ENCODE measurements at regions not wholly inside any gene's neighbourhood (a gene's known extent, or its start where the extent isn't known, plus 50 kb on each side); places are given as distances from the start of the nearest gene placed in this dataset.
"Not testable (repeated sequence)": the region's sequence is repeated elsewhere in the genome, so short reads cannot be mapped to it uniquely, and the experiment has no call there.

DNA sequence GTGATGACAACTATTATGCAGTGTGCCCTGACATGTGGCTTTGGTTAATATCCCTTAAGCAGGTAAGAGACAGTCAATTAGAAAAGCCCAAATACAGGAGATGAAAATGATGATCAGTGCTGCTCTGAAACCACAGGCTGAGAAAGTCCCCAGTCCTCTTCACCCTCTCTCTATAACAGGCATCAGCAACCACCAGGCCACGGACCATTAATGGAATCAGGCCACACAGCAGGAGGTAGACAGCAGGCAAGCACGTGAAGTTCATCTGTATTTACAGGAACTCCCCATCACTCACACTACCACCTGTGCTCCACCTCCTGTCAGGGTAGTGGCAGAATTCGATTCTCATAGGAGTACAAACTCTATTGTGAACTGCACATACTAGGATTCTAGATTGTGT, 591.6 kb upstream of the CYLC2 start (continued):
- TF ChIP-seq HNF4G (IDR thresholded peaks at IDR 0.05) (no peak), TAF1 (conservative IDR thresholded peaks at IDR 0.05) (no peak)

DNA sequence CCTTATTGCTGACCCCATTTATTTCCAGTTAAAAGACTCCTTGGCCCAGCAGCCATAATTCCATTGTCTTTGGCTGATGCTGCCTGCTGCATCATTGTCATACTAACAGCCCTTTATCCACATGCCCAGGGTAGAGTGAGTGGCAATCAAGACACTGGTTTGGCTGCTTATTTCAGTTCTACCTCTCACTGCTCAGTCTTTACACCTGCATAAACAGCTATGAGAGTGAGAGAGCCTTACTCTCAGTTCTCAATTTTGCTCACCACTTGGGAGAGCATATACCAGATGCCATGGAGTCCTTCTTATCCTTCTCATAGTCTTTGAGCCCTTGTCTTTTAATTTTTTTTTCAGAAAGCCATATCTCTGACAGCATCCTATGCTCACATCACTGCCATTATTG, 596.9 kb upstream of the CYLC2 start:
- H3K4me1 ChIP-seq (ENCODE audit: control insufficient read depth in 4 of 4, insufficient read depth in 4 of 4, low read length in 3 of 4) = no peaks in the 10 kb centered on the region
- no peak for DNase-seq (ENCODE audit: low spot score)
- no peaks in the 10 kb centered on the region for H3K36me3 ChIP-seq (ENCODE audit: control insufficient read depth in 4 of 4, insufficient read depth in 3 of 4, low read depth in 1 of 4, low read length in 3 of 4)
- TF ChIP-seq HNF4A (conservative IDR thresholded peaks at IDR 0.05) (no peak), NR2F2 (IDR thresholded peaks at IDR 0.05) (no peak)
- no peak overlapping the region for H3K4me3 ChIP-seq (ENCODE audit: low read depth in 1 of 3, low read length in 3 of 3)
- H3K27ac ChIP-seq (ENCODE audit: low read depth in 1 of 2, low read length in 2 of 2) = no peak overlapping the region
- H3K9ac ChIP-seq (ENCODE audit: low read depth in 1 of 2, low read length in 2 of 2) = no peak overlapping the region
- H3K9me3 ChIP-seq (ENCODE audit: control insufficient read depth in 4 of 4, low read length in 3 of 4) = no peaks in the 10 kb centered on the region
- no peaks in the 10 kb centered on the region for H3K27me3 ChIP-seq (ENCODE audit: control insufficient read depth in 4 of 4, insufficient read depth in 4 of 4, low read length in 3 of 4)

DNA sequence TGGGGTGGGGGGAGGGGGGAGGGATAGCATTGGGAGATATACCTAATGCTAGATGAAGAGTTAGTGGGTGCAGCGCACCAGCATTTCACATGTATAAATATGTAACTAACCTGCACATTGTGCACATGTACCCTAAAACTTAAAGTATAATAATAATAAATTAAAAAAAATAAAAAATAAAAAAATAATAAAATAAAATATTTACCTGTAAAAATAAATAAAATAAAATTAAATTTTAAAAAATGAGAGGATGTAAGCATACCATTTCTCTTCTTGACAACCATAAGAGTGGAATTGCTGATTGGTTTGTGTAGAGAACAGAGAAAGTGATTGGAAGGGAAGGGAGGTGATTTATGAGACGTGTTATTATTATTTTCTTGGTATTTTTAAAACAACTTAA, 609.5 kb upstream of the CYLC2 start:
- H3K27me3 ChIP-seq (ENCODE audit: control insufficient read depth in 4 of 4, insufficient read depth in 4 of 4, low read length in 3 of 4); H3K4me3 ChIP-seq (ENCODE audit: low read depth in 1 of 3, low read length in 3 of 3); H3K27ac ChIP-seq (ENCODE audit: low read depth in 1 of 2, low read length in 2 of 2); H3K36me3 ChIP-seq (ENCODE audit: control insufficient read depth in 4 of 4, insufficient read depth in 3 of 4, low read depth in 1 of 4, low read length in 3 of 4); H3K4me1 ChIP-seq (ENCODE audit: control insufficient read depth in 4 of 4, insufficient read depth in 4 of 4, low read length in 3 of 4); H3K9ac ChIP-seq (ENCODE audit: low read depth in 1 of 2, low read length in 2 of 2); DNase-seq (ENCODE audit: low spot score); H3K9me3 ChIP-seq (ENCODE audit: control insufficient read depth in 4 of 4, low read length in 3 of 4): not testable (repeated sequence)
- 91% methylated on average over 2 of the region's 2 CpGs for whole genome bisulfite sequencing

DNA sequence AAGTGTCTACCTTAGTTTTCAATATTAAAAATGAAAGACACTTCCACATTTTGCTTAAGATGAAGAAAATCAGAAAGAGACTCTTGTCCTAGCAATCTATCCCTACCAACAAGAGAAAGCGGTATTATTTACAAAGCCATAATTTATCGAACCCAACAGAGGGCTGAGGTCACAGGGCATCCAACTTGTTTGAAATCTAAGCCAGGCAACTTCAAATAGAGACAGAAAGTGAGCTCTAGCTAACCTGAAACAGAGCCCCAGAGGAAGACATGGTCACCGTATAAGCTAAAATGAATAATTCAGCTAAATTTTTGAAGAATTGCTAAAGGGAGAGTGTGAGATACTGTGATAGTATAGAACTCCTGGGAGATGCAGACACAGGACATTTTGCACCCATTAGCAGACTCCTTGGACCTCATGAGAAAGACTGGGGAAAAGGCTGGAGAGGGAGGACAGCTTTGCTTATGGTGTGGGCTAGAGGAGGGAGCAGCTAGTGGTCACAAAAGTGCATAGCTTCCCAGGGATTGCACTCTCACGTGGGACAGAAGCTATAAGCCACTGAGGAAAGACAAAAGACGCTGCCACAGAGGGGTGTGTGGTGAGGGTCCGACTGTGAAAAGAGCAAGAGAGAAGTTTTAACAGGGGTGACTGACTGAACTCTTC, 624.2 kb upstream of the GRIN3A start:
- Histone ChIP-seq H3K27me3 (ENCODE audit: control insufficient read depth in 4 of 4, insufficient read depth in 4 of 4, low read length in 3 of 4) (no peaks in the 10 kb centered on the region), H3K9ac (ENCODE audit: low read depth in 1 of 2, low read length in 2 of 2) (no peak overlapping the region), H3K9me3 (ENCODE audit: control insufficient read depth in 4 of 4, low read length in 3 of 4) (no peaks in the 10 kb centered on the region), H3K27ac (ENCODE audit: low read depth in 1 of 2, low read length in 2 of 2) (no peak overlapping the region), H3K36me3 (ENCODE audit: control insufficient read depth in 4 of 4, insufficient read depth in 3 of 4, low read depth in 1 of 4, low read length in 3 of 4) (no peaks in the 10 kb centered on the region), H3K4me1 (ENCODE audit: control insufficient read depth in 4 of 4, insufficient read depth in 4 of 4, low read length in 3 of 4) (peaks cover 0 to 10% (median 8%) of the 10 kb centered on the region in 4 donors), H3K4me3 (ENCODE audit: low read depth in 1 of 3, low read length in 3 of 3) (no peak overlapping the region)
- 31% methylated on average over 6 of the region's 6 CpGs for WGBS
- TF ChIP-seq SP1 (IDR thresholded peaks at IDR 0.05) (no peak), HNF4G (IDR thresholded peaks at IDR 0.05) (no peak), TAF1 (conservative IDR thresholded peaks at IDR 0.05) (no peak), HNF4A (conservative IDR thresholded peaks at IDR 0.05) (no peak), FOXA1 (IDR thresholded peaks at IDR 0.05) (no peak), NR2F2 (IDR thresholded peaks at IDR 0.05) (no peak), FOXA2 (IDR thresholded peaks at IDR 0.05) (no peak), YY1 (IDR thresholded peaks at IDR 0.05) (no peak), RAD21 (IDR thresholded peaks at IDR 0.05) (no peak), EGR1 (IDR thresholded peaks at IDR 0.05; ENCODE audit: low read depth in 2 of 2) (no peak), RXRA (IDR thresholded peaks at IDR 0.05) (no peak), GABPA (IDR thresholded peaks at IDR 0.05 in 1 of 2, conservative IDR thresholded peaks at IDR 0.05 in 1 of 2) (no peak), JUND (IDR thresholded peaks at IDR 0.05) (no peak)
- TF ChIP-seq, protein P1, sequence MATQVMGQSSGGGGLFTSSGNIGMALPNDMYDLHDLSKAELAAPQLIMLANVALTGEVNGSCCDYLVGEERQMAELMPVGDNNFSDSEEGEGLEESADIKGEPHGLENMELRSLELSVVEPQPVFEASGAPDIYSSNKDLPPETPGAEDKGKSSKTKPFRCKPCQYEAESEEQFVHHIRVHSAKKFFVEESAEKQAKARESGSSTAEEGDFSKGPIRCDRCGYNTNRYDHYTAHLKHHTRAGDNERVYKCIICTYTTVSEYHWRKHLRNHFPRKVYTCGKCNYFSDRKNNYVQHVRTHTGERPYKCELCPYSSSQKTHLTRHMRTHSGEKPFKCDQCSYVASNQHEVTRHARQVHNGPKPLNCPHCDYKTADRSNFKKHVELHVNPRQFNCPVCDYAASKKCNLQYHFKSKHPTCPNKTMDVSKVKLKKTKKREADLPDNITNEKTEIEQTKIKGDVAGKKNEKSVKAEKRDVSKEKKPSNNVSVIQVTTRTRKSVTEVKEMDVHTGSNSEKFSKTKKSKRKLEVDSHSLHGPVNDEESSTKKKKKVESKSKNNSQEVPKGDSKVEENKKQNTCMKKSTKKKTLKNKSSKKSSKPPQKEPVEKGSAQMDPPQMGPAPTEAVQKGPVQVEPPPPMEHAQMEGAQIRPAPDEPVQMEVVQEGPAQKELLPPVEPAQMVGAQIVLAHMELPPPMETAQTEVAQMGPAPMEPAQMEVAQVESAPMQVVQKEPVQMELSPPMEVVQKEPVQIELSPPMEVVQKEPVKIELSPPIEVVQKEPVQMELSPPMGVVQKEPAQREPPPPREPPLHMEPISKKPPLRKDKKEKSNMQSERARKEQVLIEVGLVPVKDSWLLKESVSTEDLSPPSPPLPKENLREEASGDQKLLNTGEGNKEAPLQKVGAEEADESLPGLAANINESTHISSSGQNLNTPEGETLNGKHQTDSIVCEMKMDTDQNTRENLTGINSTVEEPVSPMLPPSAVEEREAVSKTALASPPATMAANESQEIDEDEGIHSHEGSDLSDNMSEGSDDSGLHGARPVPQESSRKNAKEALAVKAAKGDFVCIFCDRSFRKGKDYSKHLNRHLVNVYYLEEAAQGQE (IDR thresholded peaks at IDR 0.05) = no peak
- TF ChIP-seq, protein P2, sequence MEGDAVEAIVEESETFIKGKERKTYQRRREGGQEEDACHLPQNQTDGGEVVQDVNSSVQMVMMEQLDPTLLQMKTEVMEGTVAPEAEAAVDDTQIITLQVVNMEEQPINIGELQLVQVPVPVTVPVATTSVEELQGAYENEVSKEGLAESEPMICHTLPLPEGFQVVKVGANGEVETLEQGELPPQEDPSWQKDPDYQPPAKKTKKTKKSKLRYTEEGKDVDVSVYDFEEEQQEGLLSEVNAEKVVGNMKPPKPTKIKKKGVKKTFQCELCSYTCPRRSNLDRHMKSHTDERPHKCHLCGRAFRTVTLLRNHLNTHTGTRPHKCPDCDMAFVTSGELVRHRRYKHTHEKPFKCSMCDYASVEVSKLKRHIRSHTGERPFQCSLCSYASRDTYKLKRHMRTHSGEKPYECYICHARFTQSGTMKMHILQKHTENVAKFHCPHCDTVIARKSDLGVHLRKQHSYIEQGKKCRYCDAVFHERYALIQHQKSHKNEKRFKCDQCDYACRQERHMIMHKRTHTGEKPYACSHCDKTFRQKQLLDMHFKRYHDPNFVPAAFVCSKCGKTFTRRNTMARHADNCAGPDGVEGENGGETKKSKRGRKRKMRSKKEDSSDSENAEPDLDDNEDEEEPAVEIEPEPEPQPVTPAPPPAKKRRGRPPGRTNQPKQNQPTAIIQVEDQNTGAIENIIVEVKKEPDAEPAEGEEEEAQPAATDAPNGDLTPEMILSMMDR (IDR thresholded peaks at IDR 0.05; ENCODE audit: low read depth, low read length, missing input control) = no peak
- TF ChIP-seq, protein P3, sequence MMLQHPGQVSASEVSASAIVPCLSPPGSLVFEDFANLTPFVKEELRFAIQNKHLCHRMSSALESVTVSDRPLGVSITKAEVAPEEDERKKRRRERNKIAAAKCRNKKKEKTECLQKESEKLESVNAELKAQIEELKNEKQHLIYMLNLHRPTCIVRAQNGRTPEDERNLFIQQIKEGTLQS (IDR thresholded peaks at IDR 0.05) = no peak
- TF ChIP-seq, protein P4, sequence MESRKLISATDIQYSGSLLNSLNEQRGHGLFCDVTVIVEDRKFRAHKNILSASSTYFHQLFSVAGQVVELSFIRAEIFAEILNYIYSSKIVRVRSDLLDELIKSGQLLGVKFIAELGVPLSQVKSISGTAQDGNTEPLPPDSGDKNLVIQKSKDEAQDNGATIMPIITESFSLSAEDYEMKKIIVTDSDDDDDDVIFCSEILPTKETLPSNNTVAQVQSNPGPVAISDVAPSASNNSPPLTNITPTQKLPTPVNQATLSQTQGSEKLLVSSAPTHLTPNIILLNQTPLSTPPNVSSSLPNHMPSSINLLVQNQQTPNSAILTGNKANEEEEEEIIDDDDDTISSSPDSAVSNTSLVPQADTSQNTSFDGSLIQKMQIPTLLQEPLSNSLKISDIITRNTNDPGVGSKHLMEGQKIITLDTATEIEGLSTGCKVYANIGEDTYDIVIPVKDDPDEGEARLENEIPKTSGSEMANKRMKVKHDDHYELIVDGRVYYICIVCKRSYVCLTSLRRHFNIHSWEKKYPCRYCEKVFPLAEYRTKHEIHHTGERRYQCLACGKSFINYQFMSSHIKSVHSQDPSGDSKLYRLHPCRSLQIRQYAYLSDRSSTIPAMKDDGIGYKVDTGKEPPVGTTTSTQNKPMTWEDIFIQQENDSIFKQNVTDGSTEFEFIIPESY (IDR thresholded peaks at IDR 0.05) = no peak
- TF ChIP-seq, protein P5, sequence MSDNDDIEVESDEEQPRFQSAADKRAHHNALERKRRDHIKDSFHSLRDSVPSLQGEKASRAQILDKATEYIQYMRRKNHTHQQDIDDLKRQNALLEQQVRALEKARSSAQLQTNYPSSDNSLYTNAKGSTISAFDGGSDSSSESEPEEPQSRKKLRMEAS (IDR thresholded peaks at IDR 0.05) = no peak
- no peak for DNase-seq (ENCODE audit: low spot score)

Measured in liver (tissue), 8 donors.